H9 (cell line): ENCODE measurements at regions not wholly inside any gene's neighbourhood (a gene's known extent, or its start where the extent isn't known, plus 50 kb on each side); places are given as distances from the start of the nearest gene placed in this dataset.

ENCODE experiments used
- DNase-seq: peaks from one replicate; pipeline ENCODE4 v3.0.0-alpha.2; 2017
- H2AFZ ChIP-seq: one replicate; pipeline ENCODE4 v1.6.1; 2013; ENCODE audit warnings: mild to moderate bottlenecking, low read length, control low read depth, moderate library complexity
- H2AK5ac ChIP-seq: 2 replicates; pipeline ENCODE4 v1.6.1; 2013; ENCODE audit warnings: low read length, control low read depth, mixed read lengths; ENCODE audit not compliant: insufficient read length
- H2BK120ac ChIP-seq: one replicate; pipeline ENCODE4 v1.6.1; 2013; ENCODE audit warnings: low read depth, mild to moderate bottlenecking, low read length, control low read depth, inconsistent platforms; ENCODE audit not compliant: poor library complexity, severe bottlenecking
- H2BK12ac ChIP-seq: 2 replicates; pipeline ENCODE4 v1.6.1; 2013; ENCODE audit warnings: low read length, control low read depth, mixed read lengths, low read depth; ENCODE audit not compliant: insufficient read length
- H2BK15ac ChIP-seq: 2 replicates; pipeline ENCODE4 v1.6.1; 2013; ENCODE audit warnings: low read depth, low read length, control low read depth
- H2BK20ac ChIP-seq: one replicate; pipeline ENCODE4 v1.6.1; 2013; ENCODE audit warnings: low read depth, mild to moderate bottlenecking, low read length, control low read depth, inconsistent platforms; ENCODE audit not compliant: poor library complexity, severe bottlenecking
- H2BK5ac ChIP-seq: 2 replicates; pipeline ENCODE4 v1.6.1; 2013; ENCODE audit warnings: low read length, control low read depth, mixed read lengths; ENCODE audit not compliant: insufficient read length
- H3K14ac ChIP-seq: 2 replicates; pipeline ENCODE4 v1.6.1; 2013; ENCODE audit warnings: low read length, control low read depth; ENCODE audit not compliant: insufficient read depth
- H3K18ac ChIP-seq: 2 replicates; pipeline ENCODE4 v1.6.1; 2013; ENCODE audit warnings: low read depth, mild to moderate bottlenecking, mixed read lengths, low read length, control low read depth; ENCODE audit not compliant: insufficient read length
- H3K23ac ChIP-seq: 2 replicates; pipeline ENCODE4 v1.6.1; 2013; ENCODE audit warnings: low read length, control low read depth, mixed read lengths, low read depth; ENCODE audit not compliant: insufficient read length
- H3K23me2 ChIP-seq: 2 replicates; pipeline ENCODE4 v1.6.1; 2013; ENCODE audit warnings: low read depth, mild to moderate bottlenecking, mixed read lengths, low read length, control low read depth; ENCODE audit not compliant: insufficient read length, poor library complexity, severe bottlenecking
- H3K27ac ChIP-seq: 2 replicates; pipeline ENCODE4 v1.5.1; 2013; ENCODE audit warnings: low read length, control low read depth, mixed read lengths, low read depth; ENCODE audit not compliant: insufficient read length
- H3K27me3 ChIP-seq: 2 replicates; pipeline ENCODE4 v1.6.1; 2013; ENCODE audit warnings: low read length, control low read depth, inconsistent platforms; ENCODE audit not compliant: insufficient read depth
- H3K4ac ChIP-seq: 2 replicates; pipeline ENCODE4 v1.6.1; 2013; ENCODE audit warnings: low read depth, mild to moderate bottlenecking, control low read depth, inconsistent platforms, low read length, moderate library complexity
- H3K4me1 ChIP-seq: 2 replicates; pipeline ENCODE4 v1.6.1; 2013; ENCODE audit warnings: low read length, control low read depth, inconsistent platforms; ENCODE audit not compliant: insufficient read depth
- H3K4me2 ChIP-seq: 2 replicates; pipeline ENCODE4 v1.6.1; 2013; ENCODE audit warnings: low read length, control low read depth, mixed read lengths; ENCODE audit not compliant: insufficient read length, insufficient read depth
- H3K56ac ChIP-seq: 2 replicates; pipeline ENCODE4 v1.6.1; 2013; ENCODE audit warnings: low read depth, mild to moderate bottlenecking, mixed read lengths, low read length, control low read depth; ENCODE audit not compliant: insufficient read length
- H3K79me1 ChIP-seq: 2 replicates; pipeline ENCODE4 v1.6.1; 2013; ENCODE audit warnings: low read depth, mild to moderate bottlenecking, moderate library complexity, low read length, control low read depth, inconsistent platforms; ENCODE audit not compliant: insufficient read depth, poor library complexity, severe bottlenecking
- H3K79me2 ChIP-seq: 2 replicates; pipeline ENCODE4 v1.6.1; 2013; ENCODE audit warnings: low read length, control low read depth, inconsistent platforms; ENCODE audit not compliant: insufficient read depth
- H3K9ac ChIP-seq: 2 replicates; pipeline ENCODE4 v1.6.1; 2013; ENCODE audit warnings: low read length, control low read depth, mixed read lengths; ENCODE audit not compliant: insufficient read length; ENCODE audit errors: extremely low read depth
- H3K9me3 ChIP-seq: one replicate; pipeline ENCODE4 v1.6.1; 2013; ENCODE audit warnings: low read depth, low read length, inconsistent platforms; ENCODE audit not compliant: control insufficient read depth
- H3T11ph ChIP-seq: one replicate; pipeline ENCODE4 v1.6.1; 2013; ENCODE audit warnings: mild to moderate bottlenecking, low read length, control low read depth, inconsistent platforms
- H4K20me1 ChIP-seq: one replicate; pipeline ENCODE4 v1.6.1; 2013; ENCODE audit not compliant: control insufficient read depth, insufficient read length, insufficient read depth
- H4K5ac ChIP-seq: 2 replicates; pipeline ENCODE4 v1.6.1; 2013; ENCODE audit warnings: low read depth, mild to moderate bottlenecking, mixed read lengths, low read length, control low read depth; ENCODE audit not compliant: insufficient read length
- H4K8ac ChIP-seq: replicated peaks from 2 replicates; pipeline ENCODE4 v1.6.1; 2013; ENCODE audit warnings: low read length, control low read depth, mixed read lengths, low read depth; ENCODE audit not compliant: insufficient read length
- H4K91ac ChIP-seq: 2 replicates; pipeline ENCODE4 v1.6.1; 2013; ENCODE audit warnings: low read depth, mild to moderate bottlenecking, moderate library complexity, mixed read lengths, low read length, control low read depth; ENCODE audit not compliant: insufficient read length
- H3K27ac Mint-ChIP-seq, 3 experiments: 2 replicates in 2 of 3; 3 replicates in 1 of 3; pipeline ENCODE4 v1.8.0; 2020 to 2021; ENCODE audit warnings: mixed read lengths in 3 of 3, mild to moderate bottlenecking in 1 of 3, moderate library complexity in 1 of 3
- H3K27me3 Mint-ChIP-seq: 2 replicates; pipeline ENCODE4 v1.8.0; 2021; ENCODE audit warnings: low read depth, mild to moderate bottlenecking, moderate library complexity, mixed read lengths
- H3K36me3 Mint-ChIP-seq, 3 experiments: 2 replicates in 2 of 3; 3 replicates in 1 of 3; pipeline ENCODE4 v1.8.0; 2020 to 2021; ENCODE audit warnings: low read depth in 3 of 3, mixed read lengths in 3 of 3; ENCODE audit not compliant: insufficient read depth in 1 of 3
- H3K4me1 Mint-ChIP-seq, 2 experiments: 2 replicates each; pipeline ENCODE4 v1.8.0; 2020; ENCODE audit warnings: mixed read lengths in 2 of 2
- H3K4me3 Mint-ChIP-seq, 2 experiments: 2 replicates in 1 of 2; 3 replicates in 1 of 2; pipeline ENCODE4 v1.8.0; 2020 to 2021; ENCODE audit warnings: mild to moderate bottlenecking in 2 of 2, mixed read lengths in 2 of 2, moderate library complexity in 1 of 2
- H3K9me3 Mint-ChIP-seq, 2 experiments: 2 replicates in 1 of 2; 3 replicates in 1 of 2; pipeline ENCODE4 v1.8.0; 2020; ENCODE audit warnings: mild to moderate bottlenecking in 2 of 2, mixed read lengths in 2 of 2, moderate library complexity in 1 of 2
- WGBS: extraction: QIAGEN DNeasy Blood & Tissue Kit; methylation state at CpG from one replicate; pipeline ENCODE4 v1.1.7; 2013; ENCODE audit warnings: missing lambda C conversion rate, low lambda C conversion rate, mixed read lengths; ENCODE audit not compliant: insufficient read length; ENCODE audit errors: extremely low coverage; 5-methylcytosine and 5-hydroxymethylcytosine counted together
- TF ChIP-seq, protein P1 (sequence below): fragments of 200-600 bp; sonication (generic); conservative IDR thresholded peaks from 3 replicates; pipeline ENCODE4 v1.8.0; 2021; ENCODE audit warnings: antibody characterized with exemption, mild to moderate bottlenecking

DNA sequence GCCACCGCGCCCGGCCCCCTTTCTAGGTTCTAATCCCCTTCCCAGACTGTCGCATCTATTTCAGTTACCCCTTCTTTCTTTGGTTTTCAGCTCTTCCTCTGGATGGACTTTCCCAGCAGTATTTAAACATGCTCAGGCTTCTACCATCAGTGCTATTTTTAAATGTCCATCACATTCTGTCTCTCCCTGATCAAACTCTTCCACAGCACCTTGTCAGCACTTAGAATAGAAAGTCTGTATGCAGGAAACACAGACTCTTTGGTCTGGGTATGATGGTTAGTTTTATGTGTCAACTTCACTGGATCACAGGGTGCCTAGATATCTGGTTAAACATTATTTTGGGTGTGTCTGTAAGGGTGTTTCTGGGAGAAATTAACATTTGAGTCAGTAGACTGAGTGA lies 297.8 kb upstream of the ECI2 start:
- H3K18ac ChIP-seq = no peak overlapping the region

More for the DNA sequence above, 297.8 kb upstream of the ECI2 start:
- H3K4ac ChIP-seq = no peak overlapping the region
- no peak overlapping the region for H3K9ac ChIP-seq
- H3K23ac ChIP-seq = no peak overlapping the region
- no peak overlapping the region for H2AFZ ChIP-seq
- H3K9me3 ChIP-seq = no peaks in the 10 kb centered on the region
- H3T11ph ChIP-seq = no peak overlapping the region
- H3K56ac ChIP-seq = no peak overlapping the region
- H3K79me2 ChIP-seq = no peaks in the 10 kb centered on the region
- no peak overlapping the region for H2AK5ac ChIP-seq
- H3K27me3 ChIP-seq = no peaks in the 10 kb centered on the region
- no peaks in the 10 kb centered on the region for H3K23me2 ChIP-seq
- no peaks in the 10 kb centered on the region for H4K20me1 ChIP-seq
- Mint-ChIP-seq H3K4me3 (no peak overlapping the region), H3K9me3 (peaks cover 0 to 2% of the 10 kb centered on the region in 2 experiments; a peak in 3 of 5 replicates), H3K4me1 (peaks cover 0 to 6% of the 10 kb centered on the region in 2 experiments; a peak in 2 of 4 replicates), H3K27ac (no peak overlapping the region), H3K27me3 (peaks cover 3% of the 10 kb centered on the region; the same call in 1 of the 2 replicates), H3K36me3 (peaks cover 0 to 1% (median 0%) of the 10 kb centered on the region in 3 experiments; a peak in 2 of 7 replicates)
- H3K4me2 ChIP-seq = no peak overlapping the region
- no peaks in the 10 kb centered on the region for H3K4me1 ChIP-seq
- no peak overlapping the region for H2BK12ac ChIP-seq
- TF ChIP-seq, protein P1, sequence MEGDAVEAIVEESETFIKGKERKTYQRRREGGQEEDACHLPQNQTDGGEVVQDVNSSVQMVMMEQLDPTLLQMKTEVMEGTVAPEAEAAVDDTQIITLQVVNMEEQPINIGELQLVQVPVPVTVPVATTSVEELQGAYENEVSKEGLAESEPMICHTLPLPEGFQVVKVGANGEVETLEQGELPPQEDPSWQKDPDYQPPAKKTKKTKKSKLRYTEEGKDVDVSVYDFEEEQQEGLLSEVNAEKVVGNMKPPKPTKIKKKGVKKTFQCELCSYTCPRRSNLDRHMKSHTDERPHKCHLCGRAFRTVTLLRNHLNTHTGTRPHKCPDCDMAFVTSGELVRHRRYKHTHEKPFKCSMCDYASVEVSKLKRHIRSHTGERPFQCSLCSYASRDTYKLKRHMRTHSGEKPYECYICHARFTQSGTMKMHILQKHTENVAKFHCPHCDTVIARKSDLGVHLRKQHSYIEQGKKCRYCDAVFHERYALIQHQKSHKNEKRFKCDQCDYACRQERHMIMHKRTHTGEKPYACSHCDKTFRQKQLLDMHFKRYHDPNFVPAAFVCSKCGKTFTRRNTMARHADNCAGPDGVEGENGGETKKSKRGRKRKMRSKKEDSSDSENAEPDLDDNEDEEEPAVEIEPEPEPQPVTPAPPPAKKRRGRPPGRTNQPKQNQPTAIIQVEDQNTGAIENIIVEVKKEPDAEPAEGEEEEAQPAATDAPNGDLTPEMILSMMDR = no peak
- no peak overlapping the region for H2BK15ac ChIP-seq
- H4K91ac ChIP-seq = no peak overlapping the region
- no peak overlapping the region for H3K27ac ChIP-seq
- H2BK5ac ChIP-seq = no peak overlapping the region
- no peak overlapping the region for H2BK120ac ChIP-seq
- H4K5ac ChIP-seq = no peak overlapping the region
- no peak overlapping the region for H3K14ac ChIP-seq
- no CpG with 5 or more reads among the region's 4 CpGs for WGBS
- no peak overlapping the region for H4K8ac ChIP-seq
- H2BK20ac ChIP-seq = no peak overlapping the region
- no peaks in the 10 kb centered on the region for H3K79me1 ChIP-seq
- DNase-seq = no peak
